Parathyroid adenoma (tissue), 2 donors: ENCODE measurements at regions not wholly inside any gene's neighbourhood (a gene's known extent, or its start where the extent isn't known, plus 50 kb on each side); places are given as distances from the start of the nearest gene placed in this dataset.

Experiments used
- H2AFZ ChIP-seq: fragments of 300-600 bp; sonication (generic); one replicate; pipeline ENCODE4 v1.7.0; 2017; ENCODE audit warnings: antibody characterized with exemption, mild to moderate bottlenecking
- H3K27ac ChIP-seq: fragments of 300-600 bp; sonication (generic); one replicate; pipeline ENCODE4 v1.7.0; 2017
- H3K27me3 ChIP-seq: fragments of 300-600 bp; sonication (generic); one replicate; pipeline ENCODE4 v1.7.0; 2017; ENCODE audit warnings: low read length; ENCODE audit not compliant: control insufficient read depth, insufficient read depth
- H3K36me3 ChIP-seq: fragments of 300-600 bp; sonication (generic); one replicate; pipeline ENCODE4 v1.7.0; 2017; ENCODE audit warnings: low read length; ENCODE audit not compliant: control insufficient read depth, insufficient read depth
- H3K4me1 ChIP-seq: fragments of 300-600 bp; sonication (generic); one replicate; pipeline ENCODE4 v1.7.0; 2017; ENCODE audit warnings: control low read depth
- H3K4me2 ChIP-seq: fragments of 300-600 bp; sonication (generic); one replicate; pipeline ENCODE4 v1.7.0; 2017; ENCODE audit warnings: low read length
- H3K4me3 ChIP-seq: fragments of 300-600 bp; sonication (generic); one replicate; pipeline ENCODE4 v1.7.0; 2017; ENCODE audit warnings: low read depth, low read length
- H3K79me2 ChIP-seq: fragments of 300-600 bp; sonication (generic); one replicate; pipeline ENCODE4 v1.7.0; 2017; ENCODE audit warnings: control low read depth
- H3K9ac ChIP-seq: fragments of 300-600 bp; sonication (generic); one replicate; pipeline ENCODE4 v1.7.0; 2017; ENCODE audit warnings: mild to moderate bottlenecking
- H3K9me3 ChIP-seq: fragments of 300-600 bp; sonication (generic); one replicate; pipeline ENCODE4 v1.7.0; 2017; ENCODE audit warnings: low read length; ENCODE audit not compliant: control insufficient read depth
- CTCF ChIP-seq: fragments of 300-600 bp; sonication (generic); IDR thresholded peaks from one replicate; pipeline ENCODE4 v1.7.0; 2017; ENCODE audit warnings: antibody characterized with exemption, mild to moderate bottlenecking
- donor health status: primary hyperparathyroidism.

- Histone ChIP-seq H3K9me3 (no peaks in the 10 kb centered on the region), H3K27ac (no peak overlapping the region), H3K27me3 (no peaks in the 10 kb centered on the region), H3K4me3 (no peak overlapping the region), H3K9ac (no peak overlapping the region), H3K79me2 (no peaks in the 10 kb centered on the region), H2AFZ (no peak overlapping the region), H3K4me2 (no peak overlapping the region), H3K36me3 (no peaks in the 10 kb centered on the region), H3K4me1 (no peaks in the 10 kb centered on the region)
- no peak for TF ChIP-seq CTCF
Observed at GRCh38 chr4:154078504-154079350, 289.8 kb upstream of the SFRP2 start.

GRCh38 chr4:154076921-154077320, 288.0 kb upstream of the SFRP2 start:
- Histone ChIP-seq H3K27me3 (no peaks in the 10 kb centered on the region), H3K27ac (no peak overlapping the region), H3K36me3 (no peaks in the 10 kb centered on the region), H3K4me2 (no peak overlapping the region), H3K9me3 (no peaks in the 10 kb centered on the region), H3K4me1 (no peaks in the 10 kb centered on the region), H3K9ac (no peak overlapping the region), H3K79me2 (no peaks in the 10 kb centered on the region), H2AFZ (no peak overlapping the region), H3K4me3 (no peak overlapping the region)
- no peak for TF ChIP-seq CTCF

GRCh38 chr4:154073107-154073822, 284.4 kb upstream of the SFRP2 start:
- no peak overlapping the region for H3K27ac ChIP-seq
- TF ChIP-seq CTCF = no peak

GRCh38 chr4:154067786-154068185, 278.9 kb upstream of the SFRP2 start:
- Histone ChIP-seq H3K27ac (no peak overlapping the region), H3K27me3 (no peaks in the 10 kb centered on the region), H2AFZ (no peak overlapping the region), H3K4me2 (no peak overlapping the region), H3K79me2 (no peaks in the 10 kb centered on the region), H3K9me3 (no peaks in the 10 kb centered on the region), H3K4me3 (no peak overlapping the region), H3K9ac (no peak overlapping the region), H3K4me1 (no peaks in the 10 kb centered on the region), H3K36me3 (no peaks in the 10 kb centered on the region)
- TF ChIP-seq CTCF = no peak

More at GRCh38 chr4:154073107-154073822, 284.4 kb upstream of the SFRP2 start:
- Histone ChIP-seq H3K9me3 (no peaks in the 10 kb centered on the region), H3K9ac (no peak overlapping the region), H2AFZ (no peak overlapping the region), H3K27me3 (no peaks in the 10 kb centered on the region), H3K79me2 (no peaks in the 10 kb centered on the region), H3K4me2 (no peak overlapping the region), H3K36me3 (no peaks in the 10 kb centered on the region), H3K4me3 (no peak overlapping the region), H3K4me1 (no peaks in the 10 kb centered on the region)
